ENCODE measurements at regions not wholly inside any gene's neighbourhood (a gene's known extent, or its start where the extent isn't known, plus 50 kb on each side); places are given as distances from the start of the nearest gene placed in this dataset.

GRCh38 chr10:53453196-53453595 lies 680.6 kb upstream of the MBL2 start:
- no peaks in the 10 kb centered on the region for H3K27me3 Mint-ChIP-seq
- no peaks in the 10 kb centered on the region for H3K36me3 Mint-ChIP-seq (ENCODE audit: low read depth)
- no peak for ATAC-seq (ENCODE audit: poor library complexity)
- no peak overlapping the region for H3K4me3 Mint-ChIP-seq
- ChIA-PET CTCF (no interaction called here), POLR2A (no interaction called here)
- no peak overlapping the region for H3K27ac ChIP-seq (ENCODE audit: low read depth in 1 of 2, low read length in 2 of 2)
- no peak for DNase-seq
- H3K9me3 ChIP-seq (ENCODE audit: control insufficient read depth in 1 of 2, insufficient read depth in 1 of 2, low read length in 2 of 2) = peaks cover 0 to 4% of the 10 kb centered on the region in 2 experiments
- H3K27me3 ChIP-seq (ENCODE audit: control insufficient read depth in 1 of 2, insufficient read depth in 2 of 2, low read length in 2 of 2) = no peaks in the 10 kb centered on the region
- H3K9me3 Mint-ChIP-seq = peaks cover 8% of the 10 kb centered on the region
- no peaks in the 10 kb centered on the region for H3K4me1 ChIP-seq (ENCODE audit: insufficient read depth, low read length)
- TF ChIP-seq CTCF (IDR thresholded peaks at IDR 0.05) = no peak
- no peaks in the 10 kb centered on the region for H3K4me1 Mint-ChIP-seq (ENCODE audit: low read depth)
- intact Hi-C loops (cut with DNase I, micrococcal nuclease) = no loop called here
- H3K27ac Mint-ChIP-seq = no peak overlapping the region
- no peak overlapping the region for H3K4me3 ChIP-seq (ENCODE audit: low read length)
- no peaks in the 10 kb centered on the region for H3K36me3 ChIP-seq (ENCODE audit: insufficient read depth, low read length)

GRCh38 chr10:53447576-53447975 lies 675.0 kb upstream of the MBL2 start:
- H3K27ac ChIP-seq (ENCODE audit: low read depth in 1 of 2, low read length in 2 of 2) = no peak overlapping the region
- Mint-ChIP-seq H3K4me3 (no peak overlapping the region), H3K27ac (no peak overlapping the region), H3K27me3 (no peaks in the 10 kb centered on the region), H3K9me3 (peaks cover 9% of the 10 kb centered on the region), H3K36me3 (ENCODE audit: low read depth) (no peaks in the 10 kb centered on the region), H3K4me1 (ENCODE audit: low read depth) (no peaks in the 10 kb centered on the region)
- ATAC-seq (ENCODE audit: poor library complexity) (no peak), DNase-seq (no peak)
- no peak overlapping the region for H3K4me3 ChIP-seq (ENCODE audit: low read length)
- peaks cover 0 to 13% of the 10 kb centered on the region in 2 experiments for H3K9me3 ChIP-seq (ENCODE audit: control insufficient read depth in 1 of 2, insufficient read depth in 1 of 2, low read length in 2 of 2)
- no peaks in the 10 kb centered on the region for H3K36me3 ChIP-seq (ENCODE audit: insufficient read depth, low read length)
- no peaks in the 10 kb centered on the region for H3K27me3 ChIP-seq (ENCODE audit: control insufficient read depth in 1 of 2, insufficient read depth in 2 of 2, low read length in 2 of 2)
- TF ChIP-seq CTCF (IDR thresholded peaks at IDR 0.05) = no peak
- H3K4me1 ChIP-seq (ENCODE audit: insufficient read depth, low read length) = no peaks in the 10 kb centered on the region
- CTCF ChIA-PET = no interaction called here
- intact Hi-C loops (cut with DNase I, micrococcal nuclease) = loop anchor here in 1 of 2 experiments (5.0 kb wide), 1 partner anchor 55 kb away; no protein-coding TSS in a partner anchor
- POLR2A ChIA-PET = no interaction called here

- Histone ChIP-seq H3K27ac (ENCODE audit: low read depth in 1 of 2, low read length in 2 of 2) (no peak overlapping the region), H3K4me1 (ENCODE audit: insufficient read depth, low read length) (no peaks in the 10 kb centered on the region), H3K36me3 (ENCODE audit: insufficient read depth, low read length) (no peaks in the 10 kb centered on the region), H3K9me3 (ENCODE audit: control insufficient read depth in 1 of 2, insufficient read depth in 1 of 2, low read length in 2 of 2) (peaks cover 0 to 13% of the 10 kb centered on the region in 2 experiments), H3K4me3 (ENCODE audit: low read length) (no peak overlapping the region), H3K27me3 (ENCODE audit: control insufficient read depth in 1 of 2, insufficient read depth in 2 of 2, low read length in 2 of 2) (no peaks in the 10 kb centered on the region)
- ChIA-PET POLR2A (no interaction called here), CTCF (no interaction called here)
- no peak overlapping the region for H3K4me3 Mint-ChIP-seq
- intact Hi-C loops (cut with DNase I, micrococcal nuclease) = no loop called here
- no peaks in the 10 kb centered on the region for H3K27me3 Mint-ChIP-seq
- no peaks in the 10 kb centered on the region for H3K36me3 Mint-ChIP-seq (ENCODE audit: low read depth)
- ATAC-seq (ENCODE audit: poor library complexity) = no peak
- no peak for TF ChIP-seq CTCF (IDR thresholded peaks at IDR 0.05)
- H3K9me3 Mint-ChIP-seq = peaks cover 5% of the 10 kb centered on the region
- H3K27ac Mint-ChIP-seq = no peak overlapping the region
- no peak for DNase-seq
- H3K4me1 Mint-ChIP-seq (ENCODE audit: low read depth) = no peaks in the 10 kb centered on the region
These were observed 669.3 kb upstream of the MBL2 start for GRCh38 chr10:53441843-53442242.
